GM23338 (cell line): ENCODE measurements at regions not wholly inside any gene's neighbourhood (a gene's known extent, or its start where the extent isn't known, plus 50 kb on each side); places are given as distances from the start of the nearest gene placed in this dataset.

Experiments
- EZH2 ChIP-seq: fragments of 200-600 bp; sonication (generic); IDR thresholded peaks from one replicate; pipeline ENCODE4 v1.8.0; 2017; ENCODE audit warnings: antibody characterized with exemption, mild to moderate bottlenecking, low read depth; ENCODE audit not compliant: unreplicated experiment
- TF ChIP-seq, protein P1 (sequence below), 2 experiments: fragments of 200-600 bp in 1 of 2; sonication (generic) in 1 of 2; conservative IDR thresholded peaks; 2 replicates each; pipeline versions ENCODE4 v1.5.1 to v1.6.1; 2016 to 2017; ENCODE audit warnings: antibody characterized with exemption in 2 of 2, low read depth in 2 of 2, mild to moderate bottlenecking in 2 of 2, moderate library complexity in 1 of 2

- TF ChIP-seq EZH2: no peak
- TF ChIP-seq, protein P1, sequence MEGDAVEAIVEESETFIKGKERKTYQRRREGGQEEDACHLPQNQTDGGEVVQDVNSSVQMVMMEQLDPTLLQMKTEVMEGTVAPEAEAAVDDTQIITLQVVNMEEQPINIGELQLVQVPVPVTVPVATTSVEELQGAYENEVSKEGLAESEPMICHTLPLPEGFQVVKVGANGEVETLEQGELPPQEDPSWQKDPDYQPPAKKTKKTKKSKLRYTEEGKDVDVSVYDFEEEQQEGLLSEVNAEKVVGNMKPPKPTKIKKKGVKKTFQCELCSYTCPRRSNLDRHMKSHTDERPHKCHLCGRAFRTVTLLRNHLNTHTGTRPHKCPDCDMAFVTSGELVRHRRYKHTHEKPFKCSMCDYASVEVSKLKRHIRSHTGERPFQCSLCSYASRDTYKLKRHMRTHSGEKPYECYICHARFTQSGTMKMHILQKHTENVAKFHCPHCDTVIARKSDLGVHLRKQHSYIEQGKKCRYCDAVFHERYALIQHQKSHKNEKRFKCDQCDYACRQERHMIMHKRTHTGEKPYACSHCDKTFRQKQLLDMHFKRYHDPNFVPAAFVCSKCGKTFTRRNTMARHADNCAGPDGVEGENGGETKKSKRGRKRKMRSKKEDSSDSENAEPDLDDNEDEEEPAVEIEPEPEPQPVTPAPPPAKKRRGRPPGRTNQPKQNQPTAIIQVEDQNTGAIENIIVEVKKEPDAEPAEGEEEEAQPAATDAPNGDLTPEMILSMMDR (conservative IDR thresholded peaks at IDR 0.05; ENCODE audit: low read depth in 2 of 2): no peak
Observed at GRCh38 chr1:218891577-218891976, 282.1 kb upstream of the LYPLAL1 start.
